Retinal pigment epithelial cell (primary cell): ENCODE measurements at regions not wholly inside any gene's neighbourhood (a gene's known extent, or its start where the extent isn't known, plus 50 kb on each side); places are given as distances from the start of the nearest gene placed in this dataset.
"Not testable (repeated sequence)": the region's sequence is repeated elsewhere in the genome, so short reads cannot be mapped to it uniquely, and the experiment has no call there.

ENCODE experiments used
- DNase-seq: peaks from one replicate; pipeline ENCODE4 v3.0.0-alpha.2; 2010; ENCODE audit warnings: low read depth
- H3K4me3 ChIP-seq: 2 replicates; pipeline ENCODE4 v1.5.1; 2011; ENCODE audit warnings: mild to moderate bottlenecking, low read length, control low read depth, moderate library complexity
- CTCF ChIP-seq: conservative IDR thresholded peaks from 2 replicates; pipeline ENCODE4 v1.5.1; 2011; ENCODE audit warnings: low read depth, low read length, control low read depth, inconsistent platforms

GRCh38 chr11:37465221-37465620 lies 867.2 kb upstream of the RAG2 start:
- TF ChIP-seq CTCF: no peak
- no peak for DNase-seq
- no peak overlapping the region for H3K4me3 ChIP-seq

- no peak for DNase-seq
- H3K4me3 ChIP-seq: no peak overlapping the region
- no peak for TF ChIP-seq CTCF
Observed at GRCh38 chr11:37459456-37459855, 861.4 kb upstream of the RAG2 start.

- H3K4me3 ChIP-seq: no peak overlapping the region
- no peak for TF ChIP-seq CTCF
- DNase-seq: no peak
Observed at GRCh38 chr11:37456746-37457145, 858.7 kb upstream of the RAG2 start.

DNA sequence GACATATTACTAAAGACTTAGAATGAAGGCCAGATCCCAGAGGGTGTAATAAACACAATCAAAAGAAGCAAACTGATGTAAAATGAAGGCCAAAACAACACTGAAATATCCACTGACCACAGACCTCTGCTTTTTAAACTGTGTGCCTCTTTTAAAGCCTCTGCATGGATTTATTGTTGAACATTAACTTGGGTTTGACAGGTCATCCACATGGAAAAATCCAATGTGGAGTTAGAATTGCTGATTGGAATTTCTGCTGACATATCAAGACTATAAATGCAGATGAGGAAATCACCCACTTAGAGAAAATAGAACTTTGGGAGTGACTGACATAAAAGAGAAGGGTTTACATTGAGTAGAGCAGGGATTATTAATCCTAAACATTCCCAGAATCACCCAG lies 853.9 kb upstream of the RAG2 start:
- TF ChIP-seq CTCF: no peak
- no peak overlapping the region for H3K4me3 ChIP-seq
- no peak for DNase-seq

GRCh38 chr11:37450613-37451012 lies 852.6 kb upstream of the RAG2 start:
- H3K4me3 ChIP-seq: no peak overlapping the region
- TF ChIP-seq CTCF: no peak
- no peak for DNase-seq

GRCh38 chr11:37449146-37449545 lies 851.1 kb upstream of the RAG2 start:
- no peak overlapping the region for H3K4me3 ChIP-seq
- peak; percentile 55 for TF ChIP-seq CTCF
- peak; percentile 8 for DNase-seq

DNA sequence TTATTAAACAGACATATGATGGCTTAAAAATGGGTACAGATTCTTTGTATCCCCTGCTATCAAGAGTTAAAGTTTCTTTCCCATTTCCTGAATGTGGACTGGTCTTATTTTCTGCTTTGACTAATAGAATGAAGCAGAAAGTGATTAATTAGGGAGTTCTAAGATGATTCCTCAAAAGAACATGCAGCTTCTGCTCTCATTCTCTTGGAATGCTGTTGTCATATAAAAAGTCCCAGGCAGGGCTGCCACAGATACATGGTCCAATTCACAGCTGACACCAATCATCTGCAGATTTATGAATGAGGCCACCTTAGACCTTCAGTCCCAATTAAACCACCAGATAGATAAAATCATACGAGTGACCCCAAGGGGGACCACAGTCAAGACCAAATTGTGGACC lies 844.5 kb upstream of the RAG2 start:
- TF ChIP-seq CTCF: no peak
- H3K4me3 ChIP-seq: no peak overlapping the region
- no peak for DNase-seq

DNA sequence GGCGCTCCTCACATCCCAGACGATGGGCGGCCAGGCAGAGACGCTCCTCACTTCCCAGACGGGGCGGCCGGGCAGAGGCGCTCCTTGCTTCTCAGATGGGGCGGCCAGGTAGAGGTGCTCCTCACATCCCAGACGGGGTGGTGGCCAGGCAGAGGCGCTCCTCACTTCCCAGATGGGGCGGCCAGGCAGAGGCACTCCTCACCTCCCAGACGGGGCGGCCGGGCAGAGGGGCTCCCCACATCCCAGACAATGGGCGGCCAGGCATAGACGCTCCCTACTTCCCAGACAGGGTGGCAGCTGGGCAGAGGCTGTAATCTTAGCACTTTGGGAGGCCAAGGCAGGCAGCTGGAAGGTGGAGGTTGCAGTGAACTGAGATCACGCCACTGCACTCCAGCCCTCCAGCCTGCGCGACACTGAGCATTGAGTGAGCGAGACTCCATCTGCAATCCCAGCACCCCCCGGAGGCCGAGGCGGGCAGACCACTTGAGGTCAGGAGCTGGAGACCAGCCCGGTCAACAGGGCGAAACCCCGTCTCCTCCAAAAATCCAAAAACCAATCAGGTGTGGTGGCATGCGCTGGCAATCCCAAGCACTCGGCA lies 833.7 kb upstream of the RAG2 start:
- not testable (repeated sequence) for DNase-seq, H3K4me3 ChIP-seq

- H3K4me3 ChIP-seq: not testable (repeated sequence)
Observed at GRCh38 chr11:37430966-37431632, 833.1 kb upstream of the RAG2 start.

More at GRCh38 chr11:37430966-37431632, 833.1 kb upstream of the RAG2 start:
- not testable (repeated sequence) for DNase-seq
